Common myeloid progenitor, CD34-positive (primary cell): ENCODE measurements at regions not wholly inside any gene's neighbourhood (a gene's known extent, or its start where the extent isn't known, plus 50 kb on each side); places are given as distances from the start of the nearest gene placed in this dataset.

Experiments
- CTCF ChIA-PET: fragments of 350-600 bp; sonication (Branson Sonifier 250); formaldehyde crosslinking; loops from one replicate; lab custom pipeline; 2021; ENCODE audit warnings: antibody characterized with exemption; lab: Charles Lee
- POLR2A ChIA-PET: fragments of 350-600 bp; sonication (Branson Sonifier 250); formaldehyde crosslinking; loops from one replicate; lab custom pipeline; 2021; ENCODE audit warnings: antibody characterized with exemption; lab: Charles Lee
- DNase-seq, 3 donors: peaks; one replicate each; pipeline versions ENCODE4 v3.0.0 to v3.0.0-alpha.2; 2013
- H3K27ac ChIP-seq, 2 experiments: 1 replicate in 1 of 2; 2 replicates in 1 of 2; pipeline ENCODE4 v1.7.0; 2013; ENCODE audit warnings: inconsistent platforms in 2 of 2, low read length in 2 of 2, mild to moderate bottlenecking in 2 of 2, low read depth in 1 of 2, moderate library complexity in 1 of 2; ENCODE audit not compliant: severe bottlenecking in 2 of 2, insufficient read depth in 1 of 2, poor library complexity in 1 of 2
- H3K27me3 ChIP-seq, 5 experiments: replicated peaks in 2 of 5; 1 replicate in 3 of 5; 2 replicates in 2 of 5; pipeline versions ENCODE4 v1.6.1 to v1.7.0; 2013; ENCODE audit warnings: low read length in 4 of 5, mild to moderate bottlenecking in 2 of 5, moderate library complexity in 2 of 5, inconsistent platforms in 1 of 5; ENCODE audit not compliant: insufficient read depth in 5 of 5, control insufficient read depth in 4 of 5
- H3K36me3 ChIP-seq, 4 experiments: 1 replicate in 2 of 4; 2 replicates in 2 of 4; pipeline versions ENCODE4 v1.6.1 to v1.7.0; 2013; ENCODE audit warnings: low read length in 3 of 4, control low read depth in 1 of 4, mild to moderate bottlenecking in 1 of 4; ENCODE audit not compliant: control insufficient read depth in 4 of 4, insufficient read depth in 4 of 4
- H3K4me1 ChIP-seq, 4 experiments: 1 replicate in 3 of 4; 2 replicates in 1 of 4; pipeline versions ENCODE4 v1.6.1 to v1.7.1; 2013; ENCODE audit warnings: low read length in 3 of 4, mild to moderate bottlenecking in 3 of 4, control low read depth in 1 of 4, inconsistent platforms in 1 of 4, moderate library complexity in 1 of 4; ENCODE audit not compliant: control insufficient read depth in 4 of 4, insufficient read depth in 4 of 4; ENCODE audit errors: control extremely low read depth in 1 of 4
- H3K4me3 ChIP-seq, 7 experiments: 1 replicate in 4 of 7; 2 replicates in 3 of 7; pipeline versions ENCODE4 v1.5.1 to v1.7.0; 2013; ENCODE audit warnings: mild to moderate bottlenecking in 7 of 7, low read length in 6 of 7, moderate library complexity in 6 of 7, inconsistent platforms in 2 of 7, low read depth in 2 of 7, control low read depth in 1 of 7; ENCODE audit not compliant: insufficient read depth in 4 of 7, control insufficient read depth in 1 of 7; ENCODE audit errors: extremely low read depth in 1 of 7
- H3K9me3 ChIP-seq, 5 experiments: 1 replicate in 4 of 5; 2 replicates in 1 of 5; pipeline versions ENCODE4 v1.6.1 to v1.7.1; 2013; ENCODE audit warnings: low read length in 4 of 5, mild to moderate bottlenecking in 2 of 5, inconsistent platforms in 1 of 5, low read depth in 1 of 5, moderate library complexity in 1 of 5; ENCODE audit not compliant: control insufficient read depth in 4 of 5, insufficient read depth in 2 of 5; ENCODE audit errors: control extremely low read depth in 1 of 5
- WGBS: methylation state at CpG from one replicate; pipeline ENCODE4 v1.1.5; 2013; ENCODE audit not compliant: insufficient coverage; 5-methylcytosine and 5-hydroxymethylcytosine counted together

DNA sequence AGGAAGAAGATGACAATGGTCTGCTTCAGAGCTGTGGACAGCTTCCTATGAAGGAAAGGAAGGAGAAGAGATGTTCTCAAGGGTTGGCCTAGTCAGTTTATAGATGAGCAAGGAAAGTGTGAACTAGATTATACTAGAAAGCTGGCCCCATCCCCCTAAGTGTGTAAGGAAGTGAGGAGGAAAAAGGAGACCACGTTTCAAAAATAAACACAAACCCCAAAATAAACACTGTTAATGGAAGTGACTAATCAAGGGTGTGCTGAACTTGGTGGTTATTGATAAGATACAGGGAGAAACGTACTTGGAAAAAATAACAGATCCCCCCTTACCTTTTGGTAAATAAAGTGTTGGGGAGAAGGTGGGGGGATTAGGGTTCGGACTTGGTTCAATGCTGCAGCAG, 267.1 kb downstream of the SOX9 start:
- DNase-seq: no peak
- Histone ChIP-seq H3K9me3 (no peaks in the 10 kb centered on the region), H3K36me3 (no peaks in the 10 kb centered on the region), H3K4me3 (no peak overlapping the region), H3K27me3 (peaks cover 0 to 8% (median 0%) of the 10 kb centered on the region in 5 experiments), H3K27ac (no peak overlapping the region), H3K4me1 (no peaks in the 10 kb centered on the region)
- ChIA-PET POLR2A (no interaction called here), CTCF (no interaction called here)
- WGBS: no CpG with 5 or more reads among the region's 3 CpGs

GRCh38 chr17:72388765-72389473, 268.1 kb downstream of the SOX9 start:
- POLR2A ChIA-PET: no interaction called here
- Histone ChIP-seq H3K27me3 (no peaks in the 10 kb centered on the region), H3K4me3 (no peak overlapping the region), H3K9me3 (no peaks in the 10 kb centered on the region), H3K27ac (no peak overlapping the region), H3K4me1 (no peaks in the 10 kb centered on the region), H3K36me3 (no peaks in the 10 kb centered on the region)
- CTCF ChIA-PET: interaction anchor here (0.9 kb wide), 1 partner anchor 14 kb away, joined by 3 read pairs; no protein-coding TSS in a partner anchor
- no peak for DNase-seq
- WGBS: 88% methylated on average over 10 of the region's 10 CpGs

DNA sequence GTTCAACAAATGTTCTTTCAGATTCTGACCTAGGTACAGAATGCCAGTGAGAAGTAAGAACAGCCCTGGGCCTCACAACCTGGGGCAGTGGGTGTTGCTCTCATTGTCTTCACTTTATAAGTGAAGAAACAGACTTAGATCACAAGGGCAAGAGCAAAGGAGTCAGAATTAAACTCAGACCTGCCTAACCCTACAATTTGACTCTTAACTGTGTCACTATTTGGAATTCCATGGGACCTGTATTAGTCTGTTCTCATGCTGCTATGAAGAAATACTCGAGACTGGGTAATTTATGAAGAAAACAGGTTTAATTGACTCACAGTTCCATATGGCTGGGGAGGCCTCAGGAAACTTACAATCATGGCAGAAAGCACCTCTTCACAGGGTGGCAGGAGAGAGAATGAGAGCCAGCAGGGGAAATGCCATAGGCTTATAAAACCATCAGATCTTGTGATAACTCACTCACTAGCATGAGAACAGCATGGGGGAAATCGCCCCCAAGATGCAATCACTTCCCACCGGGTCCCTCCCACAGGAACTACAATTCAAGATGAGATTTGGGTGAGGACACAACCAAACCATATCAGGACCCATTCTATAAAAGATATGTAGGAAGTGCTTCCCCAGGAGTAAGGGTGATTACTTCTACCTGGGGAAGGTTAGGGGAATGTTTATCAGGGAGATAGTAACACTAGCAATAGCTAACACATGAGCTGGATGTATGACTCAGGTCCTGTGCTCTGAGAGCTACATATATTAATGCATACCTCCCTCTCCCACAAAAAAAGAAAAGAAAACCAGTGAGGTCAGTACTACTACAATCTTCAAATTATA, 270.1 kb downstream of the SOX9 start:
- Histone ChIP-seq H3K27ac (no peak overlapping the region), H3K9me3 (no peaks in the 10 kb centered on the region), H3K4me1 (no peaks in the 10 kb centered on the region), H3K4me3 (no peak overlapping the region), H3K36me3 (no peaks in the 10 kb centered on the region), H3K27me3 (no peaks in the 10 kb centered on the region)
- CTCF ChIA-PET: no interaction called here
- POLR2A ChIA-PET: no interaction called here
- DNase-seq: no peak
- WGBS: 60% methylated on average over 2 of the region's 3 CpGs

DNA sequence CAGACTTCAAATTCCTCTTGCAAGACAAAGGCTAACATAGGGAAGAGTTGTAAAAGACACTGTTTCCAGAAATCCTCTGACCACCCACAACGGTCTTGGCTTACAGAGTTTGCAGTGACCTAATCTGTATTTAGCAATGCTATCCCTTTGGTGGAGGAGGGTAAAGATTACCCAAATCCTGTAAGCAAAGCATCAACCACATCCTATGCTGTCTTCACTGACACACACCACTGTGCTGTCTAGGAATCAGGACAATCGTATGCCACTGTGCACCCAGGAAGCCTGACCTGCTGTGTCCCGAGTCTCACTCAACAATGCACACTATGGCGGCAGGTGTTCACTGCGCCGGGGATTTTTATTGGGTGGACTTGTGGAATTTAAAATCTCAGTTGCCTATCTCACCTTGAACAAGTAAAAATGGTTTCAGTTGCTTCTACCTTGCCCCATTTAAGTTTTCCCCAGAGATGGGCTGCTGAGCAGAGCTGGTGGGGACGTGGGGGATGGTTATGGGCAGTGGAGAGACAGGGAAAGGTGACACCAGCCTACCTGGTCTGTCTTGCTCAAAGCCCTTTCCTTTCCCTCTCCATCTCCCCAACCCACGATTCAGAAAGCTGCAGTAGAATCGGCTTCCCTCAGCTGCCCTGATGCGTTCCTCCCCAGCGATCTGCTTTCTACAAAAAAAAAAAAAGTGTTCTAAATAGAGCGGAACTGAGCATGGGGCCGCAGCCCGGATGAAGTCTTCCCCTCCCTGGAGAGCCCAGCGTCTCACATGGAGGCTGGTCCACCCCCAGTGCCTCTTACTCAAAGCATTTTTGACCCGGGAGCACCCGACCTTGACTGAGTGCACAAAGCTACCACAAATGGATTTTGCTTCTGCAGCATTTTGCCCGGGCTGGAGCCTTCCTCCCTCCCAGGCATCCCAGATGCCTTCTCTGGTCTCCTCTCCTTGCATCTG, 271.5 kb downstream of the SOX9 start:
- CTCF ChIA-PET: no interaction called here
- WGBS: 88% methylated on average over 15 of the region's 18 CpGs
- Histone ChIP-seq H3K27me3 (no peaks in the 10 kb centered on the region), H3K4me3 (no peak overlapping the region), H3K36me3 (no peaks in the 10 kb centered on the region), H3K27ac (no peak overlapping the region), H3K4me1 (no peaks in the 10 kb centered on the region), H3K9me3 (no peaks in the 10 kb centered on the region)
- no peak for DNase-seq
- POLR2A ChIA-PET: no interaction called here

GRCh38 chr17:72393553-72393952, 272.7 kb downstream of the SOX9 start:
- ChIA-PET CTCF (no interaction called here), POLR2A (no interaction called here)
- DNase-seq: no peak
- Histone ChIP-seq H3K4me1 (no peaks in the 10 kb centered on the region), H3K4me3 (no peak overlapping the region), H3K27me3 (no peaks in the 10 kb centered on the region), H3K36me3 (no peaks in the 10 kb centered on the region), H3K9me3 (no peaks in the 10 kb centered on the region), H3K27ac (no peak overlapping the region)
- no CpG with 5 or more reads among the region's 2 CpGs for WGBS

- no peak for DNase-seq
- ChIA-PET POLR2A (no interaction called here), CTCF (no interaction called here)
- no peaks in the 10 kb centered on the region for H3K36me3 ChIP-seq
- no peak overlapping the region for H3K4me3 ChIP-seq
- H3K27ac ChIP-seq: no peak overlapping the region
- no peaks in the 10 kb centered on the region for H3K27me3 ChIP-seq
- no peaks in the 10 kb centered on the region for H3K4me1 ChIP-seq
- WGBS: 89% methylated on average over 4 of the region's 6 CpGs
- no peaks in the 10 kb centered on the region for H3K9me3 ChIP-seq
Observed at GRCh38 chr17:72394531-72394930, 273.7 kb downstream of the SOX9 start.
